ENCODE measurements at regions not wholly inside any gene's neighbourhood (a gene's known extent, or its start where the extent isn't known, plus 50 kb on each side); places are given as distances from the start of the nearest gene placed in this dataset.

- TF ChIP-seq CTCF (IDR thresholded peaks at IDR 0.05) = no peak
- Histone ChIP-seq H3K4me3 (no peak overlapping the region), H3K4me1 (no peaks in the 10 kb centered on the region), H3K27me3 (no peaks in the 10 kb centered on the region), H3K27ac (peak overlapping the region in 1 of 4 donors; percentile 55), H3K9me3 (no peaks in the 10 kb centered on the region), H3K36me3 (no peaks in the 10 kb centered on the region)
- WGBS, 2 donors = 38 to 56% methylated on average over 4 of the region's 4 CpGs
- ATAC-seq (peak in 3 of 4 donors; percentile 45 to 89 (median 78)), FAIRE-seq (no peak), DNase-seq (no peak)
- intact Hi-C loops (cut with DNase I) = no loop called here
These were observed 92.9 kb upstream of the EGLN3 start for GRCh38 chr14:34043627-34044372.

- Histone ChIP-seq H3K27me3 (no peaks in the 10 kb centered on the region), H3K4me3 (no peak overlapping the region), H3K27ac (no peak overlapping the region), H3K9me3 (no peaks in the 10 kb centered on the region), H3K36me3 (no peaks in the 10 kb centered on the region), H3K4me1 (no peaks in the 10 kb centered on the region)
- TF ChIP-seq CTCF (IDR thresholded peaks at IDR 0.05) = no peak
- no peak for DNase-seq
- intact Hi-C loops (cut with DNase I) = no loop called here
- 56 to 73% methylated on average over 2 of the region's 2 CpGs for WGBS, 2 donors
- ATAC-seq = no peak
- no peak for FAIRE-seq
These were observed 90.3 kb upstream of the EGLN3 start for GRCh38 chr14:34041220-34041619.

DNA sequence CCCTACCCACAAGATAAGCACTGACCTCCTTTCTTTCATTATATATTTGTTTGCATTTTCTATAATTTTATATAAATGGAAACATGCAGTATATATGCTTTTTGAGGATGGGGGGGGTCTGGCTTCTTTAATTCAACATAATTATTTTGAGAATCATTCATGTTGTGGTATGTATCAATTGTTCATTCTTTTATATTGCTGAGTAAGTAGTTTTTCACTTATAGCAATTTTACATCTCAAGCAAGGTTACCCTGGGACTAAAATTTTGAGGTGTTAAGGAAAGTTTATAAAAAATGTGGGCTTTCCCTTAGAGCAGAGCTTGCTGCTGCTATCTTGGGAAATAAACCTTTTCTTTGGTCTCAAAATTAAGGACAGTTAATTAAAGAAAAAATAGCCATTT is 89.9 kb upstream of the EGLN3 start:
- ATAC-seq (no peak), DNase-seq (no peak)

GRCh38 chr14:34039428-34040047 is 88.7 kb upstream of the EGLN3 start:
- DNase-seq (no peak), ATAC-seq (no peak), FAIRE-seq (no peak)
- 57 to 64% methylated on average over 3 of the region's 3 CpGs for WGBS, 2 donors
- H3K27ac ChIP-seq = no peak overlapping the region
- H3K27me3 ChIP-seq = no peaks in the 10 kb centered on the region
- H3K4me1 ChIP-seq = no peaks in the 10 kb centered on the region
- intact Hi-C loops (cut with DNase I) = no loop called here
- no peak for TF ChIP-seq CTCF (IDR thresholded peaks at IDR 0.05)
- H3K4me3 ChIP-seq = no peak overlapping the region
- no peaks in the 10 kb centered on the region for H3K9me3 ChIP-seq
- H3K36me3 ChIP-seq = no peaks in the 10 kb centered on the region

More for the DNA sequence above, 89.9 kb upstream of the EGLN3 start:
- H3K36me3 ChIP-seq = no peaks in the 10 kb centered on the region
- no peak overlapping the region for H3K4me3 ChIP-seq
- H3K27me3 ChIP-seq = no peaks in the 10 kb centered on the region
- H3K27ac ChIP-seq = no peak overlapping the region
- no peaks in the 10 kb centered on the region for H3K9me3 ChIP-seq
- no peak for TF ChIP-seq CTCF (IDR thresholded peaks at IDR 0.05)
- intact Hi-C loops (cut with DNase I) = no loop called here
- FAIRE-seq = no peak
- H3K4me1 ChIP-seq = no peaks in the 10 kb centered on the region

Measured in pancreas (tissue), 10 donors.